Progenitor cell of endocrine pancreas (in vitro differentiated cells): ENCODE measurements at regions not wholly inside any gene's neighbourhood (a gene's known extent, or its start where the extent isn't known, plus 50 kb on each side); places are given as distances from the start of the nearest gene placed in this dataset.

Experiments used
- DNase-seq: peaks from one replicate; pipeline ENCODE4 v3.0.0; 2021; ENCODE audit warnings: low spot score; ENCODE audit not compliant: unreplicated experiment
- H3K27ac Mint-ChIP-seq: 2 replicates; pipeline ENCODE4 v1.8.0; 2021; ENCODE audit warnings: mild to moderate bottlenecking, moderate library complexity, mixed read lengths
- H3K27me3 Mint-ChIP-seq: 2 replicates; pipeline ENCODE4 v1.8.0; 2021; ENCODE audit warnings: mixed read lengths
- H3K36me3 Mint-ChIP-seq: 2 replicates; pipeline ENCODE4 v1.8.0; 2022; ENCODE audit warnings: mixed read lengths; ENCODE audit not compliant: insufficient read depth
- H3K4me1 Mint-ChIP-seq: 2 replicates; pipeline ENCODE4 v1.8.0; 2021; ENCODE audit warnings: low read depth, mixed read lengths
- H3K4me3 Mint-ChIP-seq: 2 replicates; pipeline ENCODE4 v1.8.0; 2021; ENCODE audit warnings: low read depth, mild to moderate bottlenecking, moderate library complexity, mixed read lengths
- H3K9me3 Mint-ChIP-seq: 2 replicates; pipeline ENCODE4 v1.8.0; 2021; ENCODE audit warnings: low read depth, mixed read lengths
- CTCF ChIP-seq: fragments of 200-600 bp; sonication (generic); IDR thresholded peaks from one replicate; pipeline ENCODE4 v1.5.0; 2021; ENCODE audit warnings: antibody characterized with exemption, mild to moderate bottlenecking; ENCODE audit not compliant: unreplicated experiment

DNA sequence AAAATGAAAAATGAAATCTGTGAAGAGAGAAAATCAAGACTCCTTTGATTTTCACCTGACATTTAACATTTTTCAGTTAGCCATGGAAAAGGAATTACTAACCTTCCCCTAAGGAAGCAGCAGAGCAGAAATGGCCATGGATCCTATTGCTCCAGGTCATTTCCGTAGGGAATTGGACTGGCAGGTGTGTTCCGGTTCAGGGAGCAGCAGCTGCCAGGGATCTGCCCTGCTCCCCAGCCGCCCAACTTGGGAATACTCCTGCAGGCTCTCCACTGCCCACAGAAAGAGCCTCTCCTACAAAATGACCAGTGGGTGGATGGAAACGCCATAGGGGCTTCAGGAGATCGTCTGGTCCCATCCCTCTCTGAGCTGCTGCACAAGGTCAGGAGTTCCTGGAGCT, 86.0 kb upstream of the MAPK4 start:
- Mint-ChIP-seq H3K4me1 (peaks cover 7% of the 10 kb centered on the region), H3K27ac (no peak overlapping the region), H3K4me3 (no peak overlapping the region), H3K9me3 (peaks cover 5% of the 10 kb centered on the region), H3K27me3 (peaks cover 2% of the 10 kb centered on the region), H3K36me3 (no peaks in the 10 kb centered on the region)
- no peak for TF ChIP-seq CTCF
- no peak for DNase-seq

DNA sequence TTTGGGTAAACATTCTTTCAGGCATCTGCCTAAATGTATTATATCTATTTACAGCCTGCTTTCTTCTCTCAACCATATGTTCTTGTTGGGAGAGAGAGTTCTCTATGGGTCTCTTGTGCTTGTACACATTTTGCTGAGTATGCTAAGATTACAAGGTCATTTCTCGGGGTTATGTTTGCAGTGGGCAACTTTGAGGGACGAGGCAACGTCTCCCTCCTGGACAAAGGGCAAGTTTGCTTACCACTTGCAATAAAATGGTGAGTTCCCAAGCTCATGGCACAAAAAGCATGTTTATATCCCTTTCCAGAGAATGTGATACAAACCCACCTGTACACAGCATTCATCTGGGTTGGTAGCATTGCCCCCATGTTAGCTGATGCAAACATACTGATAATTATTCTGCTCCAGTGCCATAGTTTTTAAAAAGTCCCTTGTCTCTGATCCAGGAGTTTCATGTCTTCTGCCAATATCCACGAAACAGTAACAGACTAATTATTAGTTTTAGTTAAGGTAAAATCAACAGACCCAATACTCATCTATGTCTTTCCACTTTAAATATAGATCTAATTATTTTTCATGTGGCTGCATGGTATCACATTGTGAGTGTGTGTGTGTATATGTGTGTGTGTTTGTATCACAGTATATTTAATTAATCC, 84.2 kb upstream of the MAPK4 start:
- Mint-ChIP-seq H3K4me3 (no peak overlapping the region), H3K27ac (no peak overlapping the region), H3K36me3 (no peaks in the 10 kb centered on the region), H3K4me1 (peaks cover 7% of the 10 kb centered on the region), H3K9me3 (peaks cover 5% of the 10 kb centered on the region), H3K27me3 (peaks cover 2% of the 10 kb centered on the region)
- DNase-seq: no peak
- TF ChIP-seq CTCF: no peak

GRCh38 chr18:50492097-50492496, 67.8 kb upstream of the MAPK4 start:
- TF ChIP-seq CTCF: no peak
- H3K4me3 Mint-ChIP-seq: no peak overlapping the region
- no peaks in the 10 kb centered on the region for H3K36me3 Mint-ChIP-seq
- H3K4me1 Mint-ChIP-seq: no peaks in the 10 kb centered on the region
- H3K27me3 Mint-ChIP-seq: no peaks in the 10 kb centered on the region
- H3K9me3 Mint-ChIP-seq: no peaks in the 10 kb centered on the region
- DNase-seq: no peak
- no peak overlapping the region for H3K27ac Mint-ChIP-seq

GRCh38 chr18:50494569-50494968, 65.3 kb upstream of the MAPK4 start:
- Mint-ChIP-seq H3K9me3 (no peaks in the 10 kb centered on the region), H3K36me3 (no peaks in the 10 kb centered on the region), H3K4me3 (no peak overlapping the region), H3K27ac (no peak overlapping the region), H3K4me1 (no peaks in the 10 kb centered on the region), H3K27me3 (no peaks in the 10 kb centered on the region)
- no peak for DNase-seq
- no peak for TF ChIP-seq CTCF

GRCh38 chr18:50506362-50506761, 53.5 kb upstream of the MAPK4 start:
- no peak for DNase-seq
- no peak overlapping the region for H3K4me3 Mint-ChIP-seq
- no peaks in the 10 kb centered on the region for H3K36me3 Mint-ChIP-seq

More at GRCh38 chr18:50506362-50506761, 53.5 kb upstream of the MAPK4 start:
- H3K27me3 Mint-ChIP-seq: peaks cover 8% of the 10 kb centered on the region
- peaks cover 6% of the 10 kb centered on the region for H3K9me3 Mint-ChIP-seq
- no peak for TF ChIP-seq CTCF
- H3K27ac Mint-ChIP-seq: no peak overlapping the region
- H3K4me1 Mint-ChIP-seq: no peaks in the 10 kb centered on the region
